ENCODE measurements at regions not wholly inside any gene's neighbourhood (a gene's known extent, or its start where the extent isn't known, plus 50 kb on each side); places are given as distances from the start of the nearest gene placed in this dataset.

DNA sequence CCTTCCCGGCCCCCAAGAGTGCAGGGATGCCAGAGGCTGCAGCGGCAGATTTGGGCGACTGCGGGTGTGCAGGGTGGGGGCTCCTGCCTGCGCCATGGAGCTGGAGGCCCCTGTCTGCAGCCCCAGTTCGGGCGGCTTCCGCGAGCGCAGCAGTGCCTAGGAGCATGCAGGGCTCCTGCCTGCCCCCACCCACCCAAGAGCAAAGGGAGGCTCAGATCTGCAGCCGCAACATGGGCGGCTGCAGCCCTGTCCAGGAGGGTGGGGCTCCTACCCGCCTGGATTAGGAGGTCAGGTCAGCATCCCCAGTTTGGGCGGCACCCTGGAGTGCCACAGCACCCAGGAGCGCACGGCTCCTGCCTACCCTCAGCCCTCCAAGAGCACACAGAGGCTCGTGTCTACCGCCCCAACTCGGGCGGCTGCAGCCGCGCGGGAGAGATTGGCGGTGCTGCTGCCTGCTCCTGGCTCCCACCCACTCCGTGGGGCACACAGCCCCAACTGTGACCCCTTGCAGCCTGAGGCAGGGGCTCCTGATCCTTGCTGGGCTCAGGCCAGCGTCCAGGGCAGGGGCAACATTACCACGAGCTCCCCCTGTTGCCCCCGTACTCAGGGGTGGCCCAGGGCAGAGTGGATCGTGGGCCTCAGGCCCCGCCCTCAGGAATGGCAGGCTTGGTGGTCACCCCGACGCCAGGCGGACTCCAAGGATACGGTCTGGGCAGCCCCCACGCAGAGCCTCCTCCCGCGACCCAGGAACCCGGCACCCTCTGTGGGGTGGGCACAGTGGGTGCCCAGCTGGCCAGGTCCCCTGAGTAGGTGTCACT, 55.5 kb upstream of the UNC93A start:
- TF ChIP-seq ZNF396 (CRISPR knock-in tag; IDR thresholded peaks at IDR 0.05; ENCODE audit: borderline replicate concordance) (no peak), ELF4 (CRISPR knock-in tag; IDR thresholded peaks at IDR 0.05; ENCODE audit: low read depth) (no peak), GABPB1 (CRISPR knock-in tag; IDR thresholded peaks at IDR 0.05) (no peak)
- TF ChIP-seq, protein P1, sequence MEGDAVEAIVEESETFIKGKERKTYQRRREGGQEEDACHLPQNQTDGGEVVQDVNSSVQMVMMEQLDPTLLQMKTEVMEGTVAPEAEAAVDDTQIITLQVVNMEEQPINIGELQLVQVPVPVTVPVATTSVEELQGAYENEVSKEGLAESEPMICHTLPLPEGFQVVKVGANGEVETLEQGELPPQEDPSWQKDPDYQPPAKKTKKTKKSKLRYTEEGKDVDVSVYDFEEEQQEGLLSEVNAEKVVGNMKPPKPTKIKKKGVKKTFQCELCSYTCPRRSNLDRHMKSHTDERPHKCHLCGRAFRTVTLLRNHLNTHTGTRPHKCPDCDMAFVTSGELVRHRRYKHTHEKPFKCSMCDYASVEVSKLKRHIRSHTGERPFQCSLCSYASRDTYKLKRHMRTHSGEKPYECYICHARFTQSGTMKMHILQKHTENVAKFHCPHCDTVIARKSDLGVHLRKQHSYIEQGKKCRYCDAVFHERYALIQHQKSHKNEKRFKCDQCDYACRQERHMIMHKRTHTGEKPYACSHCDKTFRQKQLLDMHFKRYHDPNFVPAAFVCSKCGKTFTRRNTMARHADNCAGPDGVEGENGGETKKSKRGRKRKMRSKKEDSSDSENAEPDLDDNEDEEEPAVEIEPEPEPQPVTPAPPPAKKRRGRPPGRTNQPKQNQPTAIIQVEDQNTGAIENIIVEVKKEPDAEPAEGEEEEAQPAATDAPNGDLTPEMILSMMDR (IDR thresholded peaks at IDR 0.05): no peak
- TF ChIP-seq, protein P2, sequence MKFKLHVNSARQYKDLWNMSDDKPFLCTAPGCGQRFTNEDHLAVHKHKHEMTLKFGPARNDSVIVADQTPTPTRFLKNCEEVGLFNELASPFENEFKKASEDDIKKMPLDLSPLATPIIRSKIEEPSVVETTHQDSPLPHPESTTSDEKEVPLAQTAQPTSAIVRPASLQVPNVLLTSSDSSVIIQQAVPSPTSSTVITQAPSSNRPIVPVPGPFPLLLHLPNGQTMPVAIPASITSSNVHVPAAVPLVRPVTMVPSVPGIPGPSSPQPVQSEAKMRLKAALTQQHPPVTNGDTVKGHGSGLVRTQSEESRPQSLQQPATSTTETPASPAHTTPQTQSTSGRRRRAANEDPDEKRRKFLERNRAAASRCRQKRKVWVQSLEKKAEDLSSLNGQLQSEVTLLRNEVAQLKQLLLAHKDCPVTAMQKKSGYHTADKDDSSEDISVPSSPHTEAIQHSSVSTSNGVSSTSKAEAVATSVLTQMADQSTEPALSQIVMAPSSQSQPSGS (CRISPR knock-in tag; IDR thresholded peaks at IDR 0.05; ENCODE audit: borderline replicate concordance, low read depth): no peak
- TF ChIP-seq, protein P3, sequence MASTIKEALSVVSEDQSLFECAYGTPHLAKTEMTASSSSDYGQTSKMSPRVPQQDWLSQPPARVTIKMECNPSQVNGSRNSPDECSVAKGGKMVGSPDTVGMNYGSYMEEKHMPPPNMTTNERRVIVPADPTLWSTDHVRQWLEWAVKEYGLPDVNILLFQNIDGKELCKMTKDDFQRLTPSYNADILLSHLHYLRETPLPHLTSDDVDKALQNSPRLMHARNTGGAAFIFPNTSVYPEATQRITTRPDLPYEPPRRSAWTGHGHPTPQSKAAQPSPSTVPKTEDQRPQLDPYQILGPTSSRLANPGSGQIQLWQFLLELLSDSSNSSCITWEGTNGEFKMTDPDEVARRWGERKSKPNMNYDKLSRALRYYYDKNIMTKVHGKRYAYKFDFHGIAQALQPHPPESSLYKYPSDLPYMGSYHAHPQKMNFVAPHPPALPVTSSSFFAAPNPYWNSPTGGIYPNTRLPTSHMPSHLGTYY (CRISPR knock-in tag; IDR thresholded peaks at IDR 0.05): no peak
